NCI-H2196 treated with DMSO at 0.1 percent for 48 hours (cell line): ENCODE measurements at regions not wholly inside any gene's neighbourhood (a gene's known extent, or its start where the extent isn't known, plus 50 kb on each side); places are given as distances from the start of the nearest gene placed in this dataset.
"Not testable (repeated sequence)": the region's sequence is repeated elsewhere in the genome, so short reads cannot be mapped to it uniquely, and the experiment has no call there.

Experiments used
- DNase-seq: peaks from one replicate; lab custom pipeline; 2025; ENCODE audit not compliant: unreplicated experiment; lab: John Stamatoyannopoulos, UW

DNA sequence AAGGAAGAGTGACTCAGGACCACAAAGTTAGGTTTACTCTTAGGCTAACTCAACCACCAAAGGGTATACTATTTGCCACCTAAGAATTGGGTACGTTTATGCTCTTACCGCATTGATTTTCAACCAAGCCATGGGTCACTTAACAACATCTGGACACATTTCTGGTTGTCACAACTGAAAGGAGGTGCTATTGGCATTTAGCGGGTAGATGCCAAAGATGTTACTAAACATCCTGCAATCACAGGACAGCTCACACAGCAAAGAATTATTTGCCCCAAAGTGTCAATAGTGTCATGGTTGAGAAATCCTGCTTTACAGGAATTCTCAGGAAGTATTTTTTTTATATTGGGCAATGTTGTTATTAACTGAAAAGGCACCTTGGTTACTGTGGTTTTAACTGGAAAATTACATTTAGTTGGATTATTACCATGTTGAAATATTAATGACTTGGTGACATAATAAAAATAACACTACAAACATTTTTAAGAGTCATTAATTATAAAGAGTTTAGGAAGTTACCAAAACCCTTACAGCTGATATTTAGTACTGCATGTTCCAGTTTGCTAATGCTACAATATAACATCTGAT, 185.0 kb upstream of the TMEM196 start:
- DNase-seq: no peak

DNA sequence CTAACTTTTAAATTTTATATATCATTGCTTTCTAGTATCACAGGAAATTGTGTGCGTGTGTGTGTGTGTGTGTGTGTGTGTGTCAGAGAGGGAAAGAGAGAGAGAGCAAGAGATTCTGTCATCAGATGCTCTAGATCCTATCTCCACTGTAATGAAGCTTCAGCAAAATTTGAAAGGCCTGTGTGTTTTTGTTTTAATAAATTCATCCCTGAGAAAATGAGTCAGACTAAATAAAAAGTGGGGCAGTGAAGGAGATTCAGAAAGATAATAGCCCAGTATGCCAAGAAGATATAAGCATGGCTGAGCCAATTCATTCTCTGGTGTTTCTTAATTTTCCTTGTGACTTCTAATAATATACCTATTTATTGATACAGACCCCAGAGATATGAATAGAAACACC, 184.2 kb upstream of the TMEM196 start:
- DNase-seq: no peak

DNA sequence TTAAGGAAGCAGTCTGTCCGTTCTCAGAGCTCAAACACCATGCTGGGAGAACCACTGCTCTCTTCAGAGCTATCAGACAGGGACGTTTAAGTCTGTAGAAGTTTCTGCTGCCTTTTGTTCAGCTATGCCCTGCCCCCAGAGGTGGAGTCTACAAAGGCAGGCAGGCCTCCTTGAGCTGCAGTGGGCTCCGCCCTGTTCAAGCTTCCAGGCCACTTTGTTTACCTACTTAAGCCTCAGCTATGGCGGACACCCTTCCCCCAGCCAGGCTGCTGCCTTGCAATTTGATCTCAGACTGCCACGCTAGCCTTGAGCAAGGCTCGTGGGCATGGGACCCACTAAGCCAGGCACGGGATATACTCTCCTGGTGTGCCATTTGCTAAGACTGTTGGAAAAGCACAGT, 180.7 kb upstream of the TMEM196 start:
- DNase-seq: not testable (repeated sequence)

DNA sequence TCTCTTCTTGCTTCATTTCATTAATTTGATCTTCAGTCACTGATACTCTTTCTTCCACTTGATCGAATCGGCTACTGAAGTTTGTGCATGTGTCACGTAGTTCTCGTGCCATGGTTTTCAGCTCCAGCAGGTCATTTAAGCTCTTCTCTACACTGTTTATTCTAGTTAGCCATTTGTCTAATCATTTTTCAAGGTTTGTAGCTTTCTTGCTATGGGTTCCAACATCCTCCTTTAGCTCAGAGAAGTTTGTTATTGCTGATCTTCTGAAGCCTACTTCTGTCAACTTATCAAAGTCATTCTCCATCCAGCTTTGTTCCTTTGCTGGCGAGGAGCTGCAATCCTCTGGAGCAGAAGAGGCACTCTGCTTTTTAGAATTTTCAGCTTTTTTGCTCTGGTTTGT, 180.0 kb upstream of the TMEM196 start:
- DNase-seq: not testable (repeated sequence)

DNA sequence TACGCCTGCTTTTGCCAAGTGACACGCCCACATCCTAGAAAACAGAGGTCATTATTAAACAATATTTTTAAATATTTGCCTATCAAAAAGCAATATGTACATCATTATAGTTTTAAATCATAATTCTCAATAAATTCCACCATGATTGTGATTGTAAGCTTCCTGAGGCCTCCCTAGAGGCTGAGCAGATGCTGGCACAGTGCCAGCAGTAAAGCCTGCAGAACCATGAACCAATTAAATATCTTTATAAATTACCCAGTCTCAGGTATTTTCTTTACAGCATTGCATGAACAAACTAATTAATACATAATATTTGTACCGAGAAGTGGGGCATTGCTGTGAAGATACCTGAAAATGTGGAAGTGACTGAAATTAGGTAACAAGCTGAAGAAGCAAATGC, 174.7 kb upstream of the TMEM196 start:
- DNase-seq: no peak

DNA sequence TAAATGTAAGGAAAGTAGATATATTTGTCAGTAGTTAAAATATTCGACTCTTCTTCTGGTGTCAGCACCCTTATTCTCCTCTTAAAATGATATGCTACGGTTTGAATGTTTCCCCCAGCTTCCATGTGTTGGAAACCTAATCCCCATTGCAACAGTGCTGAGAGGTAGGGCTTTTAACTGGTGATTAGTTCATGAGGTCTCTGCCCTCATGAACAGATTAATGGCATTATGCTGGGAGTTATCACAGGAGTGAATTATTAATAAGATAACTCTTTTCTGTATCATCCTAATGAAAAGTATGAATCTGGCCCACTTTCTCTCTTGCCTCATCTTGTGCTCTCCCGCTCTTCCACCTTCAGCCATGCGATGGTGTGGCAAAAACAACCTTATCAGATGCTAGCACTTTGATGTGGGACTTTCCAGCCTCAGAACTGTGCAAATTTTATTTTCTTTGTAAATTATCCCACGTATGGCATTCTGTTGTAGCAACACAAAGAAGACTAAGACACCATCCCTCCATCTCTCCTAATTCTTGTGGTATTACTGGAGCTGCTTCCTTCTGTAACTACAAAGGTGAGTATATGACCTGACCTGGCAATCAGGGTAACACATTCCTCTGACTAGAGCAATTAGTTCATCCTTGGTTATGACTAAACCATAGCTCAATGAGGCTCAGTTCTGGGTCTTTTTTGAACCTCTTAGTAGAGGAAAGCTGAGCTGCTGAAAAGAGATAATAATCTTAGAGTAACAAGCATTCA, 171.1 kb upstream of the TMEM196 start:
- no peak for DNase-seq

DNA sequence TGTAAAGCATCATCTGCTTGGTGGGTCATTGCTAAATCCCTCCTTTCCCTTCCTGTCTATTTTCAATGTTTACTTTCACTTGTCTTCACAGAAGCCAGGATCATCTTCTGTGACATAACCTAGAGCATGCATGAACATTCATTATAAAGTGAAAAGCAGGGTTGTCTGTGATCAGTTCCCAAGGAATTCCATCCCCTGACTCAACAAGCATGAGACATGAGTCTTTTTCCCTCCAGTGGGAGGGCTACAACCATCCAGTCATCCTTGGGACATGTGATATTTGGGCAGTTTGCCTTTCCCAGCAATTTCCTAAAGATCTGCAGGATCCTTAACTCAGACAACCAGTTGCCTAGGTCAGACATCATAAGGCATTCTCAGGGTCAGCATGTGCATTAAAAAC, 166.3 kb upstream of the TMEM196 start:
- no peak for DNase-seq

DNA sequence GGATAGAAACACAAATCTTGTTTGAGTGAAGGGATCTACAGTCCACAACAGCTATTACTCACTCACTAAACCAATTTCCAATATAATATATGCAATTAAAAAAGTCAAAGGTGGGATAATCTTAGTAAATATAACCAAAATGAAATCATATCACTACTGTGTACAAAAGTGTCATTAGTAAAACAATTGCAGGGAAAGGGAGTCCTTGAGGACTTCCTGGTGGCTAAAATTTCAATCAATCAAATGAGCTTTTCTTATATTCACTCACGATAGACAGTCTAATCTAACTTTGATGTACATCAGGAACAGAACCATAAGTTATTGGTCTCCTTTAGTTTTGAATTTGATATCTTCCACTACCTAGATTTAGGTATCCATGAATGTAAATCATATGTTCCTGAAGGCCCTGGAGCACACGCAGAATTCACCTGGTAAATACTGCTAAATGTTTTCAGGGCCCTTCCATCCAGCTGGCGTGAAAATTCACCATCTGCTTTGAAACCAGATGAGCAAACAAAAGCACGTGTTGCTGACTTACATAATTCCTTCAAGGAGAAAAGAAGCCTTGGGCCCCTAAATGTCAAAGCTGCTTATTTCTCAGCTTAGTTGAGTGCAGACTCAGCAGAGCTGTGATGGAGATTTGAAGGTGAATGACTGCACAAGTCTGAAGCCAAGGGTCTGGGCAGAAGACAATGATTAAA, 159.3 kb upstream of the TMEM196 start:
- DNase-seq: no peak

DNA sequence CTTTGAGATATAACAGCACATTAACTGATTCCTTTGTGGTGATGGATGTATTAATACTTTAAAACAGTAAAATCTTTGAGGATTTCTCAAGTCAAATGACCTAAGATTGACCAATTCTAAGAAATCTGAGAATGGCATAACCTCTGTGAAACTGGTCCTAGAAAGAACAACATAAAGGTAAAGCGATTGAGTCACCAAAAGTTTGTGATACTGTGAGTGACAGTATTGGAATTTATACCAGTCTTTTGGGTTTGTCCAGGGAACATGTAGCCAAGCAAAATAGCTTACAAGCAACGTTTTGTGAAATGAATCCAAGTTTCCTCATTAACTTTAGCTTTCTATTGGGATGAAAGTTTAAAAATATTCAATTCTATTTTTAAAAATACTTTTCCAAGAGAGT, 157.4 kb upstream of the TMEM196 start:
- DNase-seq: no peak

DNA sequence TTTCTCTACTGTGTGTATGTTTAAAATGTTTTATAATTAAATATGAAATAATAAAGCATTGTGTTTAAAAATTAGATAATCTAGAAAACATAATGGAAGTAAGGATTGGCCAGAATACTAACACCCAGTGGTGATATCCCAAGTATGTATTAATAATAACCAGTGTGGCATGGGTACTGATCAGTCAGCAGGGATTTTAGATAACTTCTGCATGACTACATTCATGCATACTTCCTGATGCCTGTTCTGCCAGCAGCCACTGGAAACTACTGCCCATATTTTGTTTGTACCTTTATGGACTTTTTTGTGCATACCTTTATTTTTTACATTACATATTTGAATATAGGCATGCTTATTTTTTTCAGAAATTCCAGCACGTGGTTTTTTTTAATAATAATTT, 156.6 kb upstream of the TMEM196 start:
- DNase-seq: no peak

DNA sequence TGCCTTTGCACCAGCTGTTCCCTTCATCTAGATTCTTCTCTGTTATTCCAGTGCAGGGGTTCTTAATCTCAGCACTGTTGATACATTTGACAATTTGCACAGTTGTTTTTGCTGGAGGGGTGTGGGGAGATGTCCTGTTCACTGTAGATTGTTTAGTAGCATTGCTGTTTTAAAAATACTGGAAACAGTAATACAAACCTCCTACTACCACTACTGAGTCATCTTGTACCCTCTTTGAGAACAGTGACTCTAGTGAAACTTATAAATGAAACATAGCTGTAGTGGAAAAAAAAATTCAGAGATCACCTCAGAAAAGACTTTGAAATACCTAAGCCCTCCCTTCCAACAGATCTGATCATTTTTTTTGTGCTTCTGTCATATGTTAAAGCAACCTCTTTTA, 154.8 kb upstream of the TMEM196 start:
- DNase-seq: no peak

DNA sequence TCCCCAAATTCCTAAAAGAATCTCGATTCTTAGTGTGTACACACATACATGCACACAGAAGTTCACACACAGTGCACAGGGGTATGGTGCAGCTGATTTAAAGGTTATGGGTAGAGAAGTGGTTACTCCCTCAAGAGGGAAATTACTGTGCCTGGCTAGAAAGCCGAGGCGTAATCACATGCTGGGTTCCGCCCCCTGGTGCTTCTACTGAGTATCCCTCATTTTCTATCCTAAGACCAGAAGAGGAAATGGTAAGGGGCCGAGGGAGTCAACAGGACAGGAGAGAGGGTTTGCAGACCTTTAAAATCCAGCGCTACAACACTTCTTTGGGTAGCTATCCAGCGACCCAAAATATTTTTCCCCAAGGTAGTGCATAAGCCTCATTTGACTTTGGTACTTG, 147.3 kb upstream of the TMEM196 start:
- DNase-seq: no peak

DNA sequence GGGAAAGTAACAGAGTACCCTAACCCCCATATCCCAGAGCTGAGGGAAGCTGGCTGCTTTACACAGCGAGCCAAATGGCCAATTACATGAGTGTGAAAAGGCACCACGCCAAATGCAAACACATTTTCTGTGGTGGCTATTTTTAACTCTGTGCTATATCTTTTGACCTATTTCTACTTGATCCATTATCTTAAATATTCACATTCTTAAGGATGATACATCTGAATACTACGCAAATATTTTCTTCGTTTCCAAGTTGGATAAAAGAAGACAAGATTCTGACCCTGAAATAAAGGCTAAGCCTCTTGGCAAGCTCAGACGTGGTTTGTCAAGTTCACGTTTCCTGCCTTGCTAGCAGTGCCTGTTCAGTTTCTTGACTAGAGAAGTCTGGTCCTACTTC, 146.7 kb upstream of the TMEM196 start:
- DNase-seq: no peak

DNA sequence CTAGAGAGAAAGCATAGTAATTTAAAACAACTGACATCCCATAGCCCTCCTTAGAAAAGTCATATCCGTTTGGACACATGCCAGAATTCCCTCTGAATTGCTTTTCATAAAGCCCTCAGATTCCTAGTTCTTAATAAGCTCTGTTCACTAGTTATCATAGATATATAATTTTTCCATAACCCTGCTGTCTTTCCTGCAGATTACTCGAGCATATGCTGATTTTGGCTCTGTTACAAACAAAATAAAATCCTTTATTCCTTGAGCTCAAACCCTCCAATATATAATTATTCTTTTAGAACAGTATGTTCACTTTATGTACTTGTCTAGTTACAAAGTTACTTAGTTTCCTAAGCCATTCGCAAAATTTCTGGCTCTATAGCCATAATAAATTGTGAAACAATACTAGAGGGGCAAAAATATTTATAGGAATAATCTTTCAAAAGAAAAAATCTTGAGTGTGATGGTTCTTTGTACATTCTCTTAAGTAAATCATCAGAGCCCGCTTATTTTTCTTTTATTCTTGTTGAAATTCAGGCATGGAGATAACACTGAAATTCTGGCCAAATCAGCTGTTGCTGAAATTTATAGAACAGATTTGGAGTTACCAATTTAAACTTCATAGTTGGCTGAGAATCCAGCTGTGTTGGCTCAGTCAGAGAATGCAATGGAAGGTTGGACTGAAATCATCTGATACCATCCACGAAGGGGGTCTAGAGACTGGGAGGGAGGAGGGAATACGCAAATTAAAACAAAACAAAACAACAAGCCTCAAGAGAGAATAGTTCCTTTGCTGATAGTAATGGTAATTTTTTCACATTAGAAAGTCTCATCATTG, 146.1 kb upstream of the TMEM196 start:
- no peak for DNase-seq

DNA sequence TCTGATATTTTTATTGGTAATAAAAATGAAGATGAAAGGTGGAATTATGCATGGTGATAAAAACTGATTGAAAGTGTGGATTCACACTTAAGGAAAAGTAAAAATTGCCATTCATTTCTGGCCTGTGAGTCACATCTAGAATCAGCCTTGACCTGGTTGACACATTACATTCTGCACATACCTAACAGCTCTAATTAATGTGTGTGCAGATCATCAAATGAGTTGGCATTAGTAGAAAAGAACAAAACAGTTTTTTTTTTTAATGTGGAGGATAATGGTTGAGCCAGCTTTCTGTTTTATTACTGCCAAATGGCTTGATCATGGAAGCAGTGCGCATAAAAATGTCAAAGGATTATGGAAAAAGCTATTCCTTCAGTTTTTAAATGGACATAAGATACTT, 142.6 kb upstream of the TMEM196 start:
- DNase-seq: no peak

DNA sequence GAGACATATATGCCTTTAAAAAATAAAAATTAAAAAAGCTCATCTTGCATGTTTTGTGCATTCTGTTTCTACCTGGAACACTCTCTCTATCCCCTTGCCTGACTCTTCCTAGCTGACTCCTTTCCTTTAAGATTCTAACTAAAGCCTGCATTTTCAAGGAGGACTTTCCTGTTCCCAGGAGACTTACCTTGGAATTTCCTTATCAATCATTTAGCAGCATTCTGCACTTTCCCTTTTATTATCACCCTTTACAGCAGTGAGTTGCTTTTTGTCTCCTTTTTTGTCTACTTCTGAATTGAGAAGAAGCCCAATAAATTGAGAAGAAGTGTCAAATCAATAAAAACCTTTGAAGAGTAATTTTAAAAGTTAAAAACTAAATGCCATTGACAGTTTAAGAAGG, 142.2 kb upstream of the TMEM196 start:
- DNase-seq: no peak

DNA sequence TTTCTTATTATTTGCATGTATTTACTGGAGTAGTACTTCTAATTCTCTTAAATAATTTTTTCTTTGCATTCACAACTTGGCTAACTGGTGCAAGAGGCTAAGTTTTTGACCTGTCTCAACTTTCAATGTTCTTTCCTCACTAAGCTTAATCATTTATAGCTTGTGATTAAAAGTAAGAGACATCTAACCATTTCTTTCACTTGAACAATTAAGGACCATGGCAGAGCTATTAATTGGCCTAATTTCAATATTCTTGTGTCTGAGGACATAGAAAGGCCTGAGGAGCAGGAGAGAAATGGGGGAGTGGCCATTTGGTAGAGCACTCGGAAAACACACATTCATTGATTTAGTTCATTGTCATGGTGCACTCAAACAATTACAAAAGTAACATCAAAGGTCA, 141.4 kb upstream of the TMEM196 start:
- no peak for DNase-seq

DNA sequence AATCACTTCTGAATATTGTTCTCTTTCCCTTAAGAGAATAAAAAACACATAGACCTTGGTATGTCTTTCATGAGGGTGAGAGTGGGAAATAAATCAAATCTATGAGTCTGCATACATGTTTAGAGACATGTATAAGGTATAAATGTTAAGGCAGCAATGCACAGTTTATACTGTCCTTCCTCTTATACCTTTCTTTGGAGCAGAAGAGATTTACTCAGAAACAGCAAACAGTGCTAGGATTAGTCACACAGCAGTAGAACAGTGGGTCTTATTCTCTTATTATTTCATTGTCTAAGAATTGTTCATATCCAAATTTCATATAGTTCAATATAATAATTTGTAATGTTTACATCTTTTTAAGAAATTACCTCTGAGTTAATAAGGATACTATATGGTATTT, 126.7 kb upstream of the TMEM196 start:
- no peak for DNase-seq

DNA sequence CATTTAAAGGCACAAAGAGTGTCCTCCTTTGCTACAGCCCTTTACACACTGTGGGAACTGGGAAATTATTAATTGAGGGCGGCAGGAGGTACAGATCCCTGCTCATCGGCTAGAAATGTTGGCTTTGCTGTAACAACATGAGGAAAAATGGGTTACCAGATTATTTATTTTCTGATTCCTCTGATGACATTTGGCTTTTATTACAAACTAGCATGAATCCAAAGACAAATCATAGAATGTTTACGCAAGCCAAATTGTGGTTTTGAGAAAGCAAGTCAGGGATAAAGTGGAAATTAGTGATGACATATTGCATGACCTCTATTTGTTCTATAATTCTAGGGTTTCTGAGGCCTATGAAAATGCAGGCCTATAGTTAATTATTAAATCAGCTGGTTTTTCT, 126.1 kb upstream of the TMEM196 start:
- DNase-seq: no peak

DNA sequence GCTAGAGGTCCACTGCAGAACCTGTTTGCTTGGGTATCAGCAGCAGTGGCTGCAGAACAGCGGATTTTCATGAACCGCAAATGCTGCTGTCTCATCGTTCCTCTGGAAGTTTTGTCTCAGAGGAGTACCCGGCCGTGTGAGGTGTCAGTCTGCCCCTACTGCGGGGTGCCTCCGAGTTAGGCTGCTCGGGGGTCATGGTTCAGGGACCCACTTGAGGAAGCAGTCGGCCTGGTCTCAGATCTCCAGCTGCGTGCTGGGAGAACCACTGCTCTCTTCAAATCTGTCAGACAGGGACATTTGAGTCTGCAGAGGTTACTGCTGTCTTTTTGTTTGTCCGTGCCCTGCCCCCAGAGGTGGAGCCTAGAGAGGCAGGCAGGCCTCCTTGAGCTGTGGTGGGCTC, 109.5 kb upstream of the TMEM196 start:
- DNase-seq: not testable (repeated sequence)

DNA sequence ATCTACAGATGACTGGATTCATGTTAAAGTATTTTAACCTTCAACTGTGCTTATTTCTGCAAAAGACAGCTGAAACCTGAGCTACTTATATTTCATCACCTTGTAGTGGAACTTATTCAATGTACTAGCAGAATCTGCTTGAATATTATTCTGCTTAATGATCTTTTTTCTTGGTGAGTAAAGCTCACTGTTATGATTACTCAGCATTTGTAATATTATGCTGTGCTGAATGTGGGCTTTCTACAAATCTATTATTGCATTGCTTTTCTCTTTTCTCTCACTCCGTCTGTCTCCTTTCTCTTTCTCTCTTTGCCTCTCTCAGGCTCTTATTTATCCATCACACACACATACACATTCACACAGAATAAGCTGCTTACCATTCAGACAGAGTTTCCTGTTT, 98.7 kb upstream of the TMEM196 start:
- no peak for DNase-seq

DNA sequence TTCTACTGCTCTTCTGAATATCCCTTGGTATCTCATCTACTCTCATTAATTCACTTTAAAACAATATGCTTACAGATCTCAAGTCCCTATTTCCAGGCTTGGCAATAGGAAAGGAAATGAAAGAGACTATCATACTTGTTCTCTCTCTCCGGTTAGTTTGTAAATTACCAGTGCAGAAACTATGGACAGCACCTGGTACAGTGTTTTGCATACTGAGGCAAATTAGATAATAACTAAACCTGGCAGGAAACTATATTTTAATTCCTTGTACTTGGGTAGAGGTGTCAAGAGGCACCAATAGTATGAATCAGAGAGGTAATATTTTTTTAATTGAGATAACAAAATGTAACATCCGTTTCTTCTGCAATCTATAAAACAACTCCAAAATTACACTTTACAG, 97.7 kb upstream of the TMEM196 start:
- DNase-seq: no peak
